ENCODE measurements at regions not wholly inside any gene's neighbourhood (a gene's known extent, or its start where the extent isn't known, plus 50 kb on each side); places are given as distances from the start of the nearest gene placed in this dataset.

GRCh38 chr18:74012954-74013630, 134.5 kb downstream of the FBXO15 start:
- Histone ChIP-seq H3K4me2 (ENCODE audit: low read length) (no peak overlapping the region), H3K9ac (ENCODE audit: low read length) (no peak overlapping the region), H3K9me2 (ENCODE audit: insufficient read depth) (no peaks in the 10 kb centered on the region), H3K4me1 (ENCODE audit: control insufficient read depth in 1 of 2, insufficient read depth in 2 of 2, low read length in 2 of 2) (no peaks in the 10 kb centered on the region), H2AFZ (ENCODE audit: low read depth, low read length, poor library complexity, severe bottlenecking) (no peak overlapping the region), H3K4me3 (replicated peaks in 1 of 2; ENCODE audit: low read depth in 1 of 2, low read length in 2 of 2) (no peak overlapping the region), H3K79me2 (ENCODE audit: insufficient read depth, low read length) (no peaks in the 10 kb centered on the region), H4K20me1 (ENCODE audit: insufficient read depth) (no peaks in the 10 kb centered on the region), H3K27me3 (ENCODE audit: insufficient read depth, low read length) (no peaks in the 10 kb centered on the region), H3K9me3 (ENCODE audit: control insufficient read depth in 1 of 2, insufficient read depth in 1 of 2, low read depth in 1 of 2, low read length in 2 of 2) (no peaks in the 10 kb centered on the region), H3K27ac (ENCODE audit: low read depth, low read length) (no peak overlapping the region), H3K36me3 (ENCODE audit: control insufficient read depth in 1 of 2, insufficient read depth in 2 of 2, low read length in 2 of 2) (no peaks in the 10 kb centered on the region)
- CTCF ChIA-PET = no interaction called here
- no peak for ATAC-seq
- BruUV-seq (replicated peaks) = no TSS peak
- RAD21 ChIA-PET (ENCODE audit: low non-redundant PET in 1 of 2, low total read pairs in 2 of 2, uncharacterized antibody in 2 of 2, unreplicated experiment in 2 of 2) = no interaction called here
- POLR2A ChIA-PET = no interaction called here
- no peak for TF ChIP-seq EZH2phosphoT487 (IDR thresholded peaks at IDR 0.05; ENCODE audit: borderline replicate concordance)
- no peak for TF ChIP-seq TCF7L2 (IDR thresholded peaks at IDR 0.05; ENCODE audit: borderline replicate concordance, extremely low read depth, insufficient read depth, insufficient read length)
- TF ChIP-seq EZH2 (IDR thresholded peaks at IDR 0.05) = no peak
- no peak for TF ChIP-seq YY1 (IDR thresholded peaks at IDR 0.05; ENCODE audit: extremely low read depth, insufficient replicate concordance, low read depth, low read length)
- no peak for TF ChIP-seq SRF (IDR thresholded peaks at IDR 0.05; ENCODE audit: low read depth)
- no peak for TF ChIP-seq ZNF274 (IDR thresholded peaks at IDR 0.05; ENCODE audit: low read depth, low read length)
- no peak for TF ChIP-seq FOSL1 (IDR thresholded peaks at IDR 0.05; ENCODE audit: low read depth)
- TF ChIP-seq POLR2A (IDR thresholded peaks at IDR 0.05; ENCODE audit: borderline replicate concordance, extremely low read depth, insufficient read depth, insufficient read length) = no peak
- no peak for TF ChIP-seq SIN3A (IDR thresholded peaks at IDR 0.05; ENCODE audit: low read depth)
- TF ChIP-seq JUND (IDR thresholded peaks at IDR 0.05) = no peak
- no peak for TF ChIP-seq REST (IDR thresholded peaks at IDR 0.05; ENCODE audit: low read depth)
- no peak for TF ChIP-seq RAD21 (IDR thresholded peaks at IDR 0.05; ENCODE audit: low read depth)
- TF ChIP-seq ELF1 (IDR thresholded peaks at IDR 0.05; ENCODE audit: borderline replicate concordance, low read depth) = no peak
- no peak for TF ChIP-seq ZFX (IDR thresholded peaks at IDR 0.05)
- no peak for TF ChIP-seq MAX (IDR thresholded peaks at IDR 0.05)
- TF ChIP-seq EGR1 (IDR thresholded peaks at IDR 0.05; ENCODE audit: low read depth) = no peak
- intact Hi-C loops (cut with micrococcal nuclease) = no loop called here
- DNase-seq (ENCODE audit: low read depth, low spot score) = no peak
